HG03558 (cell line): ENCODE measurements at regions not wholly inside any gene's neighbourhood (a gene's known extent, or its start where the extent isn't known, plus 50 kb on each side); places are given as distances from the start of the nearest gene placed in this dataset.

Experiments
- ATAC-seq: cut with Tn5 transposase; IDR thresholded peaks from one replicate; pipeline ENCODE4 v1.9.1; 2021; ENCODE audit warnings: moderate number of reproducible peaks; ENCODE audit not compliant: unreplicated experiment; ENCODE audit errors: extremely low read depth

DNA sequence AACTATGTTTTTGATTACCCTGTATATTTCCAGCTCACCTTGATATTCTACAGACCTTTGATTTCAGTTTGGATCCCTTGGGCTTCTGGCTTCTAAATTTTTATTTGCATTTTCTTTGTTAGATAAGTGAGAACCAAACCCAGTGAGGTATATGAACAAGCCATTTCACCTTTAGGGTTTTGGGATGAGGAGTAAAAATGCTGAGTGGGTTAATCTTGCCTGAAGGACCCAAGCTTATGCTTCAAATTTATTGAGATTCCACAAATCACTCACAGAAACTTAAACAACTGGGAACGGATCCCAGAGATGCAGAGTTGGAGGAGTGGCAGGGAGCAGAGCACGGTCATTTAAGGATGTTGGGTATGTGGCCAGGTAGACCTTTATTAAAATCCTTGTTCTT, 263.3 kb upstream of the BMP2 start:
- no peak for ATAC-seq

DNA sequence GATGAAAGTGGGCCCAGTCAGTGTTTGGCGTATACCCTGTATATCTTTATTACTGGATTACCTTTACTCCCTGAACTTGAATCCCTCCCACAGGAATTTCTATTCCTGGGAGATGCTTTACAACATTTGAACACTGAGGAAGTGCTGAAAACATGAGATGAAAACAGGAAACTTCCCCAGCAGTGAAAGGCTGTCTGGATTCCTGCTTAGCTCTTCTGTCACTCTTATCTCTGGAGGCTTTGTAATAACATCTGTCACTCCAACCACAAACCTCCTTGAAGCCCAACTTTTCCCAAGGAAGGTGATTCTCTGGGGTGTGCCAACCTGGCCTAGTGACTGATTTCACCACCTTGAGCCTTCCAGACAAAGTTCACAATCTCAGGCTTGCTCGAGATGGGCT, 264.5 kb upstream of the BMP2 start:
- ATAC-seq, result no peak

DNA sequence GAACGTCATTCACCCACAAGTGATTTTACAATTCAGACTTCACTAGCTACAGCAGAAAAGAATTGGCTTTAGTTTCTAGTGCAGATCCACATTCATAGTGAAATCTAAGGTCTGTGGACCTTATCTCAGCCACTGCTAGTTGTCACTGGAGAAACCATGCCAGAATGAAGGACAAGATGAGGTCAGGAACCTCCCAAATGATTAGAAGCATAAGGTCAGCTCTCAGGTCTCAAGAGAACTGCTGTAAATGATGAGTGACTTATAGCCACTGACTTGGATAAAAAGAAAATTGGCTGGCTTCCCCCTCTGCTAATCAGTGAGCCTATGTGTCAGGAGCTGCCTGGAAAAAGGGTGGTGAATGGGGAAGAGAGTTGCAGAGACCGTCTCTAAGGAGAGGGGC, 265.3 kb upstream of the BMP2 start:
- ATAC-seq, result no peak

GRCh38 chr20:6501061-6501460, 266.4 kb upstream of the BMP2 start:
- ATAC-seq, result no peak

- ATAC-seq, result no peak
These were observed 267.9 kb upstream of the BMP2 start for GRCh38 chr20:6499566-6499965.

GRCh38 chr20:6496874-6497273, 270.6 kb upstream of the BMP2 start:
- ATAC-seq, result no peak

- ATAC-seq, result no peak
These were observed 271.6 kb upstream of the BMP2 start for GRCh38 chr20:6495907-6496306.

DNA sequence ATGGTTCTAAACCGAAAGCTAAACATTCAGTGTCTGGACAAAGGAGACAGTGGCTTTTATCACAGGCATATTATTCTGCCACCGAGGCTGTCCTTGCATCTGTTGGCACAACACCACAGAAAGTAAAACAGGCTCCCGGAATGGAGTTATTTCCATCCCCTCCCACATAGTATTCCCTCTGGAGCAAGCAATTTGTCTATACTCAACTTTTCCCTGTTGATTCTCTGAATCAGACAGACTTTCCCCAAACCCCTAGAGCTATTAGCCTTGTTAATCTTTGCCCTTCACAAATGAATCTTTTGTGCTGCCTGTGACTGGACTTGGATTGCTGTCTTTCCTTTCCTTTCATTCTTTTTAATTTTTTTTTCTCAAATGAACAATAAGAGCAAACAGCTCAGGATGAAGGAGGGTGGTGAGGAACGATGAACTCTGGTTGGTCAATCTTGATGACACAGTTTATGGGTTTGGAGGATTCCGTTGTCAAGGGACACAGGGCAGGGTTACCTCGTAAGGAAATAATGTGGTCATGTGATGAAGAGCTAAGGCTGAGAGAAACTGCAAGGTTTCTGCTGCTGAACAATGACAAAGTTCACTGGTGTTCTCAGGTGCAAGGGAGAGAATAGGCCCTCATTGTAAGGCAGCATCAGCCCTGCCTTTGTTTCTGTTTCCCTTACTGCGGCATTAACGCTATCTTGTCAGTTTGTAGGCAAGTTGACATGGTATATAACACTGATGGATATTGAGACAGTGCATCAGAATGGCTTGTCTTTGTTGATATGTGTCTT, 275.0 kb upstream of the BMP2 start:
- ATAC-seq, result no peak

GRCh38 chr20:6490849-6491248, 276.6 kb upstream of the BMP2 start:
- no peak for ATAC-seq

DNA sequence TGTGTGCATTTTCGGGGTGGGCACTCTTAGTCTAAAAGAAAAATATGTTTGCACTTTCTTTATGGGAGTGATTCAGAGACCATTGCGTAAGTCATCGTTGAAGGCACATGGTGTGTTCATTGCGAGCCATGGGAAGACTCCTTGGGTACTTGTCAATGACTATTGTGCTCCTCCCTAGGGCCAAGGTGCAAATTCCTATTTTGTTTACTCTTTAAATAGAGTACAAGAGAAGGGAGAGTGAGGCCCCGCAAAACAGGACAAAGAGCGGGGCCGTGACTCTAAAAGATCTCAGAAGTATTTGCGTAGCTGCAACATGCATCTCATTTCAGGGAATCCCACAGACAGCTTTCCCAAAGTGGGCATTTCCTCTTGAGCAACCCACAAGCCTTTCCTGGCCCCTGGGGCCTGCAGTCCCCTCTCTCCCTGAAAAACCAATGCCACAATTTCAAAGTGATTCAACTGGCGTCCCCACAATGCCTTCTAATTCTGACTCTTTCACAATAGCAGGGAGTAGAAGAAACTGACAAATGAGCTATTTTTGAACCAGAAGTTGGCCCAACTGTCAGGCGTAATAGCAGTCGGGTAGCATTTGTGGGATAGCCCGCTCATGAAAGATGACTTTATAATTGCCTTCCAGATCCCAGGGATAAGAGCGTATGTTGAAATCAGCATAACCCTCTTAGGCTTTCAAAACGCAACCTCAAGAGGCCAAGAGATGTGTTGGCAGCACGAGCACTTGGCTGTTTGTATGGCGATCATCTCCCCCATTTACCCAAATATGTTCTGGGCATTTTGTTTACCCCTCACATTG, 277.9 kb upstream of the BMP2 start:
- ATAC-seq, result no peak

DNA sequence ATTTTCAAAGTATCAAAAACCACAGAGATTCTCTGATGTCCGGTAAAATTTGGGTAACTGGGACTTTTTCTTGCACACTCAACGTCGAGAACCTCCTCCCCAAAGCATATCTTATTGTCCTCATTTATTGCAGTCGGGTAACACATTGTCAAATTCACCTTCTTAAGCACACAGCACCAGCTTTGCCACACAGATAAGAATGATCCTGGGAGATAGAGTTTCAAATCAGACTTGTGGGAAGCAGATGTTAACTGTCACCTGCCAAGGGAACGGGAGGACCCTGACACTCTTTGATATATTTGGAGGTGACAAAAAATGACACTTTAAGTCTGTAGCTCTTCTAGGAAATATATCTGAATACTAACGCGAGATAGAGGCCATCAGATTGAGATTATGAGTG, 282.1 kb upstream of the BMP2 start:
- ATAC-seq, result no peak

GRCh38 chr20:6483727-6484126, 283.8 kb upstream of the BMP2 start:
- ATAC-seq, result no peak

DNA sequence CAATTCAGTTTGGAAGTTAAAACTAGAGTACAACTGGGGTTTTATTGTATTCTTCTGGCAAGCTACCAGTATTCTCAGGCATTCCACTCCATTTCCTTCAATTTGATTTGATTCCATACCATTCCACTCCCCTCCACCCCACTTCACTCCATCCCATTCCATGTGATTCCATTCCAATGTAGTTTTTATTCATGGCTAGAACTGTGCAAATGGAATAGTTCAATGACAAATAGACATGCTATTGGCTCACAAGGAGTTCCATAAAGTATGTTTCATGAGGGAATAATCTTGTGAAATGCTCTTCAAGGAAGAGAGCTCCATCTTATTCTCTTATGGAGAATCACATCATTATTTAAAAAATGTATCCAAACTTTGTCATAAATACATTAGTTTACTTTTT, 285.0 kb upstream of the BMP2 start:
- ATAC-seq, result no peak

- ATAC-seq, result no peak
These were observed 286.9 kb upstream of the BMP2 start for GRCh38 chr20:6480328-6481200.

DNA sequence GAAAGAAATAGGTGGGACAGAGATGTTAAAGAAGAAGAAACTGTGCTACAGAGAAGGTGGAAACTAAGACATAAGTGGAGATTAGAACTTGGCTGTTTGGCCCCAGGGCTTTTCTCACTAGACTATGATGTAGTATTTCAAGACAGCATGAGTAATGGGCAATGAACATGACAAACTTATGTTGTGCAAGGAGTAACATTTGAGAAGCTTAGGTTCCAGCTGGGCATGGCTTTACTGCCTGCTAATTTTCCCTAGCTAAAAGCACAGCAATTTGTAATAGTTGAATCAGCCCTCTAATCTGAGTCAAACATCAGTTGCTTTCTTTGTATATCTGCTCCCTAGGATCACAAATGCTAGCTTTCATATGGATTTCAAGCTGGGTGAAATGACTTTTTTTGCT, 294.3 kb upstream of the BMP2 start:
- no peak for ATAC-seq

DNA sequence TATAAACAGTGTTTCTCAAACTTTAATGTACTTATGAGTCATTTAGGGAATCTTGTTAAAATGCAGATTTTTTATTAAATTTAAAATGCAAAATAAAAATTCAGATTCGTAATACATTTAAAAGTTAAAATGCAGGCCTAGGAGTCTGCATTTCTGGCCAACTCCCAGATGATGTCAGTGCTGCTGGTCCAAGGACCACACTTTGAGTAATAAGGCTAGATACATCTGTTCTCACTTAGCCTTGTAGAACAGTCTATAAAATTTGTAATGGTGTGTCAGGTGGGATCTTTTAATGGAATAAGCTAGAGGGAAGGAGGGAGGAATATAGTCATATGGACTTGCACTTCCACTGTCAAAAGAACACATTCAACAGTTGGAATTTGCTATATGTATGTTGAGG, 295.6 kb upstream of the BMP2 start:
- ATAC-seq, result no peak

GRCh38 chr20:6471110-6471647, 296.3 kb upstream of the BMP2 start:
- no peak for ATAC-seq

- no peak for ATAC-seq
These were observed 297.8 kb upstream of the BMP2 start for GRCh38 chr20:6469695-6470094.

GRCh38 chr20:6468423-6469116, 298.9 kb upstream of the BMP2 start:
- no peak for ATAC-seq

- no peak for ATAC-seq
These were observed 299.9 kb upstream of the BMP2 start for GRCh38 chr20:6467562-6467961.
